GM12878 (cell line): ENCODE measurements at regions not wholly inside any gene's neighbourhood (a gene's known extent, or its start where the extent isn't known, plus 50 kb on each side); places are given as distances from the start of the nearest gene placed in this dataset.

ENCODE experiments used
- ATAC-seq: fragments of 200-7000 bp; cut with Tn5 transposase; 3 replicates; pipeline ENCODE4 v1.9.1; 2020; ENCODE audit warnings: mild to moderate bottlenecking, moderate library complexity
- BruUV-seq: library from RNA; stranded (reverse); fragments of 400-500 nt; replicated peaks from 2 replicates; lab custom pipeline; 2021; lab: Mats Ljungman, UMichigan
- CTCF ChIA-PET: fragments of 300-600 bp; sonication (Branson Sonifier 250); formaldehyde crosslinking; extraction: SDS; loops from one replicate; lab custom pipeline; 2021; ENCODE audit warnings: inconsistent platforms; lab: Yijun Ruan, JAX
- POLR2A ChIA-PET: fragments of 350-600 bp; formaldehyde crosslinking; extraction: SDS; loops from one replicate; lab custom pipeline; 2021; ENCODE audit warnings: inconsistent platforms; lab: Charles Lee
- RAD21 ChIA-PET: fragments of 300-600 bp; sonication (Branson Sonifier 250); formaldehyde crosslinking; loops from one replicate; lab custom pipeline; 2023; ENCODE audit warnings: antibody characterized with exemption; ENCODE audit not compliant: unreplicated experiment; lab: Charles Lee
- SMC1A ChIA-PET: fragments of 300-600 bp; sonication (Branson Sonifier 250); formaldehyde crosslinking; loops from one replicate; lab custom pipeline; 2023; ENCODE audit not compliant: unreplicated experiment, uncharacterized antibody; lab: Charles Lee
- DNase-seq: peaks from one replicate; pipeline ENCODE4 v3.0.0-alpha.2; 2011; ENCODE audit warnings: low read depth, low spot score
- FAIRE-seq: peaks from 3 replicates; lab custom pipeline; 2011; peaks lifted over from hg19 to GRCh38; lab: Jason Lieb, UNC
- H2AFZ ChIP-seq: 2 replicates; pipeline ENCODE4 v1.6.0; 2011; ENCODE audit warnings: low read depth, low read length, control low read depth; ENCODE audit not compliant: control insufficient read depth
- H3K27ac ChIP-seq: 2 replicates; pipeline ENCODE4 v1.5.1; 2011; ENCODE audit warnings: control low read depth; ENCODE audit not compliant: control insufficient read depth, insufficient read depth
- H3K27me3 ChIP-seq, 2 experiments: replicated peaks in 1 of 2; 2 replicates each; pipeline versions ENCODE4 v1.6.0 to v1.6.1; 2011; ENCODE audit warnings: low read length in 1 of 2; ENCODE audit not compliant: control insufficient read depth in 2 of 2, insufficient read depth in 2 of 2
- H3K36me3 ChIP-seq, 2 experiments: 2 replicates each; pipeline ENCODE4 v1.5.1; 2011; ENCODE audit warnings: low read length in 1 of 2; ENCODE audit not compliant: control insufficient read depth in 2 of 2, insufficient read depth in 2 of 2
- H3K4me1 ChIP-seq: 2 replicates; pipeline ENCODE4 v1.6.1; 2011; ENCODE audit warnings: mild to moderate bottlenecking, low read length, moderate library complexity, mixed read lengths; ENCODE audit not compliant: control insufficient read depth, insufficient read depth
- H3K4me2 ChIP-seq: 2 replicates; pipeline ENCODE4 v1.6.0; 2011; ENCODE audit warnings: control low read depth; ENCODE audit not compliant: control insufficient read depth, insufficient read depth
- H3K4me3 ChIP-seq: fragments of 200-600 bp; sonication (generic); 2 replicates; pipeline ENCODE4 v1.5.1; 2016
- H3K79me2 ChIP-seq: 2 replicates; pipeline ENCODE4 v1.6.0; 2011; ENCODE audit warnings: low read length; ENCODE audit not compliant: control insufficient read depth, insufficient read depth
- H3K9ac ChIP-seq: 2 replicates; pipeline ENCODE4 v1.8.0; 2011; ENCODE audit warnings: low read length, control low read depth, mixed read lengths; ENCODE audit not compliant: control insufficient read depth, insufficient read depth
- H3K9me3 ChIP-seq: replicated peaks from 3 replicates; pipeline ENCODE4 v1.5.1; 2011; ENCODE audit warnings: mild to moderate bottlenecking, low read length; ENCODE audit not compliant: control insufficient read depth, insufficient read depth
- H4K20me1 ChIP-seq: 2 replicates; pipeline ENCODE4 v1.6.0; 2011; ENCODE audit not compliant: control insufficient read depth, insufficient read depth
- BMI1 ChIP-seq: fragments of 450-650 bp; IDR thresholded peaks from 2 replicates; pipeline ENCODE4 v1.6.1; 2016; ENCODE audit warnings: mild to moderate bottlenecking, moderate library complexity, borderline replicate concordance
- DPF2 ChIP-seq: fragments of 450-650 bp; IDR thresholded peaks from 2 replicates; pipeline ENCODE4 v1.6.1; 2017; ENCODE audit warnings: mild to moderate bottlenecking
- IKZF1 ChIP-seq: fragments of 450-650 bp; conservative IDR thresholded peaks from 2 replicates; pipeline ENCODE4 v1.6.1; 2017; ENCODE audit warnings: antibody characterized with exemption, mild to moderate bottlenecking
- IKZF2 ChIP-seq, 2 experiments: fragments of 450-650 bp; IDR thresholded peaks; 2 replicates each; pipeline ENCODE4 v1.6.1; 2017; ENCODE audit warnings: mild to moderate bottlenecking in 2 of 2, moderate library complexity in 2 of 2
- JUNB ChIP-seq: IDR thresholded peaks from 2 replicates; pipeline ENCODE4 v1.6.1; 2016; ENCODE audit warnings: antibody characterized with exemption, mild to moderate bottlenecking
- PAX8 ChIP-seq: fragments of 450-650 bp; IDR thresholded peaks from 2 replicates; pipeline ENCODE4 v1.6.1; 2017; ENCODE audit warnings: mild to moderate bottlenecking, moderate library complexity
- RAD51 ChIP-seq: fragments of 450-650 bp; IDR thresholded peaks from 2 replicates; pipeline ENCODE4 v1.6.1; 2016; ENCODE audit warnings: moderate library complexity, mild to moderate bottlenecking, inconsistent platforms
- RB1 ChIP-seq: fragments of 450-650 bp; formaldehyde crosslinking; IDR thresholded peaks from 2 replicates; pipeline ENCODE4 v1.6.1; 2017; ENCODE audit warnings: mild to moderate bottlenecking, borderline replicate concordance
- RELA ChIP-seq: fragments of 450-650 bp; IDR thresholded peaks from 2 replicates; pipeline ENCODE4 v1.8.0; 2014; ENCODE audit warnings: borderline replicate concordance; ENCODE audit not compliant: partially characterized antibody
- SPI1 ChIP-seq: IDR thresholded peaks from 2 replicates; pipeline ENCODE4 v1.6.1; 2011; ENCODE audit warnings: low read depth, mild to moderate bottlenecking, low read length, moderate library complexity, borderline replicate concordance; ENCODE audit not compliant: insufficient read depth
- TBL1XR1 ChIP-seq: IDR thresholded peaks from 2 replicates; pipeline ENCODE4 v1.6.1; 2012; ENCODE audit warnings: low read depth, low read length, improper control_type of control experiment
- TCF3 ChIP-seq: IDR thresholded peaks from 2 replicates; pipeline ENCODE4 v1.6.1; 2012; ENCODE audit warnings: low read depth, mild to moderate bottlenecking, low read length, borderline replicate concordance; ENCODE audit not compliant: insufficient read depth
- ZNF217 ChIP-seq: fragments of 450-650 bp; IDR thresholded peaks from 2 replicates; pipeline ENCODE4 v1.6.1; 2017; ENCODE audit warnings: antibody characterized with exemption, mild to moderate bottlenecking
- WGBS: methylation state at CpG from one replicate; pipeline ENCODE4 v1.1.6; 2016; ENCODE audit warnings: low lambda C conversion rate; ENCODE audit not compliant: insufficient replicate concordance, insufficient coverage; ENCODE audit errors: missing lambda C conversion rate; 5-methylcytosine and 5-hydroxymethylcytosine counted together
- in situ Hi-C: fragments of 300-500 bp; cut with MboI; formaldehyde crosslinking; loops from 9 replicates; pipeline ENCODE4 v1.14.3; 2018; ENCODE audit warnings: mixed read lengths
- intact Hi-C: fragments of 100-400 bp; cut with micrococcal nuclease; formaldehyde crosslinking; loops from one replicate; pipeline ENCODE4 v1.14.2; 2022; ENCODE audit not compliant: unreplicated experiment
- TF ChIP-seq, protein P1 (sequence below): IDR thresholded peaks from 2 replicates; pipeline ENCODE4 v1.6.1; 2012; ENCODE audit warnings: low read depth, low read length, improper control_type of control experiment

GRCh38 chr4:153045111-153045982 lies 109.2 kb downstream of the FHDC1 start:
- H3K79me2 ChIP-seq = no peaks in the 10 kb centered on the region
- H4K20me1 ChIP-seq = no peaks in the 10 kb centered on the region
- FAIRE-seq (no peak), ATAC-seq (peak; percentile 76), DNase-seq (no peak)
- in situ Hi-C loops (no loop called here), intact Hi-C loops (no loop called here)
- BruUV-seq = no TSS peak
- H3K27ac ChIP-seq = no peak overlapping the region
- peaks cover 2% of the 10 kb centered on the region; the same call in 1 of the 3 replicates for H3K9me3 ChIP-seq
- 26% methylated on average over 4 of the region's 4 CpGs for WGBS
- no peak overlapping the region for H3K4me2 ChIP-seq
- SMC1A ChIA-PET = interaction anchor here (0.7 to 1.6 kb wide), 5 partner anchors 10 to 39 kb away, joined by 3 read pairs; no protein-coding TSS in a partner anchor
- no peak for TF ChIP-seq ZNF217
- TF ChIP-seq IKZF2 (IDR thresholded peaks at IDR 0.05) = peak; percentile 35 to 36; a peak in 2 of 4 replicates
- no peak for TF ChIP-seq RELA
- TF ChIP-seq TCF3 = no peak
- peak; percentile 93 for TF ChIP-seq SPI1
- TF ChIP-seq BMI1 = no peak
- no peak for TF ChIP-seq PAX8
- TF ChIP-seq IKZF1 = peak; percentile 43
- TF ChIP-seq DPF2 = 0 out of 2 replicates have a peak, but pooled peaks have one; percentile 27
- no peak for TF ChIP-seq JUNB
- TF ChIP-seq, protein P1, sequence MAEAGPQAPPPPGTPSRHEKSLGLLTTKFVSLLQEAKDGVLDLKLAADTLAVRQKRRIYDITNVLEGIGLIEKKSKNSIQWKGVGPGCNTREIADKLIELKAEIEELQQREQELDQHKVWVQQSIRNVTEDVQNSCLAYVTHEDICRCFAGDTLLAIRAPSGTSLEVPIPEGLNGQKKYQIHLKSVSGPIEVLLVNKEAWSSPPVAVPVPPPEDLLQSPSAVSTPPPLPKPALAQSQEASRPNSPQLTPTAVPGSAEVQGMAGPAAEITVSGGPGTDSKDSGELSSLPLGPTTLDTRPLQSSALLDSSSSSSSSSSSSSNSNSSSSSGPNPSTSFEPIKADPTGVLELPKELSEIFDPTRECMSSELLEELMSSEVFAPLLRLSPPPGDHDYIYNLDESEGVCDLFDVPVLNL = no peak
- no peak for TF ChIP-seq RB1
- no peak for TF ChIP-seq RAD51
- TF ChIP-seq TBL1XR1 = no peak
- RAD21 ChIA-PET = no interaction called here
- H3K36me3 ChIP-seq = no peaks in the 10 kb centered on the region
- H3K4me3 ChIP-seq = no peak overlapping the region
- CTCF ChIA-PET = interaction anchor here (0.9 to 1.2 kb wide), 3 partner anchors 12 to 198 kb away, joined by 3 to 4 read pairs (median 3); no protein-coding TSS in a partner anchor
- no peak overlapping the region for H3K9ac ChIP-seq
- POLR2A ChIA-PET = no interaction called here
- H3K4me1 ChIP-seq = 0 out of 2 replicates have a peak, but pooled peaks cover 3% of the 10 kb centered on the region
- H3K27me3 ChIP-seq = peaks cover 1 to 3% of the 10 kb centered on the region in 2 experiments; a peak in 1 of 4 replicates
- no peak overlapping the region for H2AFZ ChIP-seq
